CD4-positive, alpha-beta memory T cell (primary cell): ENCODE measurements at regions not wholly inside any gene's neighbourhood (a gene's known extent, or its start where the extent isn't known, plus 50 kb on each side); places are given as distances from the start of the nearest gene placed in this dataset.
A peak's percentile ranks its signal among the peaks of the same experiment; 100 is the strongest.

ENCODE experiments used
- CTCF ChIA-PET: fragments of 350-600 bp; sonication (Branson Sonifier 250); formaldehyde crosslinking; loops from one replicate; lab custom pipeline; 2021; ENCODE audit warnings: inconsistent platforms; ENCODE audit not compliant: partially characterized antibody; lab: Charles Lee
- POLR2A ChIA-PET: fragments of 350-600 bp; sonication (Branson Sonifier 250); formaldehyde crosslinking; loops from one replicate; lab custom pipeline; 2021; ENCODE audit not compliant: partially characterized antibody; lab: Charles Lee
- DNase-seq, 5 donors: peaks; one replicate each; pipeline versions ENCODE4 v3.0.0 to v3.0.0-alpha.2; 2020 to 2022; ENCODE audit warnings: mixed read lengths in 1 of 5
- H3K27ac ChIP-seq: one replicate; pipeline ENCODE4 v1.7.0; 2013; ENCODE audit warnings: low read depth, low read length
- H3K27me3 ChIP-seq: 2 replicates; pipeline ENCODE4 v1.7.0; 2013; ENCODE audit warnings: mild to moderate bottlenecking, low read length, moderate library complexity; ENCODE audit not compliant: insufficient read depth
- H3K36me3 ChIP-seq: 2 replicates; pipeline ENCODE4 v1.7.0; 2013; ENCODE audit warnings: mild to moderate bottlenecking, low read length, moderate library complexity; ENCODE audit not compliant: insufficient read depth
- H3K4me1 ChIP-seq: 2 replicates; pipeline ENCODE4 v1.7.0; 2013; ENCODE audit warnings: mild to moderate bottlenecking, low read length, moderate library complexity; ENCODE audit not compliant: insufficient read depth
- H3K4me3 ChIP-seq, 2 donors: one replicate each; pipeline ENCODE4 v1.7.0; 2013; ENCODE audit warnings: low read length in 2 of 2, mild to moderate bottlenecking in 1 of 2
- H3K9me3 ChIP-seq, 2 donors: one replicate each; pipeline ENCODE4 v1.7.0; 2013; ENCODE audit warnings: low read length in 2 of 2, control low read depth in 1 of 2; ENCODE audit not compliant: control insufficient read depth in 1 of 2
- H3K27ac Mint-ChIP-seq, 7 donors: one replicate each; pipeline ENCODE4 v1.8.0; 2020 to 2021; ENCODE audit warnings: mixed read lengths in 7 of 7, mild to moderate bottlenecking in 6 of 7, inconsistent platforms in 3 of 7, moderate library complexity in 3 of 7
- H3K27me3 Mint-ChIP-seq, 2 donors: one replicate each; pipeline ENCODE4 v1.8.0; 2020 to 2021; ENCODE audit warnings: mixed read lengths in 2 of 2
- H3K36me3 Mint-ChIP-seq, 2 donors: one replicate each; pipeline ENCODE4 v1.8.0; 2020 to 2021; ENCODE audit warnings: mixed read lengths in 2 of 2, inconsistent platforms in 1 of 2, mild to moderate bottlenecking in 1 of 2
- H3K4me1 Mint-ChIP-seq, 4 donors: one replicate each; pipeline ENCODE4 v1.8.0; 2020 to 2021; ENCODE audit warnings: mixed read lengths in 4 of 4, mild to moderate bottlenecking in 1 of 4
- H3K4me3 Mint-ChIP-seq, 8 donors: one replicate each; pipeline ENCODE4 v1.8.0; 2020 to 2021; ENCODE audit warnings: mixed read lengths in 8 of 8, mild to moderate bottlenecking in 7 of 8, moderate library complexity in 6 of 8, inconsistent platforms in 3 of 8
- H3K9me3 Mint-ChIP-seq, 8 donors: one replicate each; pipeline ENCODE4 v1.8.0; 2020 to 2021; ENCODE audit warnings: mixed read lengths in 8 of 8, mild to moderate bottlenecking in 5 of 8, inconsistent platforms in 3 of 8, moderate library complexity in 1 of 8
- intact Hi-C: fragments of 100-400 bp; cut with micrococcal nuclease; formaldehyde crosslinking; loops from one replicate; pipeline ENCODE4 v1.15.1; 2023

DNA sequence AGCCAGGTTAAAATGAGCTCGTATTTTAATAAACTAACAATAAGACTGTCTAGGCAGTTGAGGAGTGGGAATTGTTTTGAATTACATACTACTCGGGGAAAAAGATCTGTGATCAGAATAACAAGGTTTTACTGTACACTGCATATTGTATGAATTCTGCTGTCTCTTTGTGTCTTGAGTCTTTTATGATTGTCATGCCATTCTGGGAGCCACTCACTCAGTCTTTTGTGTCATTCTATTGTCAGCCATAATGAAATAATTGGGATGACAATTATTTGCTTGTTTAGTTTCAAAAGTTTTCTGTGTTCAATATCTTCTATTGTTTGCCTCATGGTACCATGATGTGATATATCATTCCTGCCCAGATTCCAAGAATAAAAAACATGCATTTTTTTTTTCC lies 339.6 kb upstream of the TBL1XR1 start:
- no peaks in the 10 kb centered on the region for H3K9me3 ChIP-seq
- Mint-ChIP-seq H3K9me3 (peaks cover 0 to 5% (median 0%) of the 10 kb centered on the region in 8 donors), H3K27me3 (no peaks in the 10 kb centered on the region), H3K36me3 (no peaks in the 10 kb centered on the region), H3K4me3 (peak overlapping the region in 1 of 8 donors; percentile 15), H3K27ac (peak overlapping the region in 2 of 7 donors; percentile 59 to 72), H3K4me1 (peaks cover 46 to 63% (median 54%) of the 10 kb centered on the region in 4 donors)
- DNase-seq, result no peak
- ChIA-PET POLR2A (interaction anchor here (0.6 to 2.9 kb wide), 3 partner anchors 14 to 241 kb away, joined by 3 to 22 read pairs (median 5); no protein-coding TSS in a partner anchor), CTCF (interaction anchor here (1.2 to 2.9 kb wide), 2 partner anchors 33 to 177 kb away, joined by 3 to 9 read pairs; no protein-coding TSS in a partner anchor)
- intact Hi-C loops, result loop anchor here (5.0 kb wide), 3 partner anchors 60 to 485 kb away; no protein-coding TSS in a partner anchor
- H3K4me3 ChIP-seq, result no peak overlapping the region
- H3K27ac ChIP-seq, result no peak overlapping the region
- no peaks in the 10 kb centered on the region for H3K27me3 ChIP-seq
- no peaks in the 10 kb centered on the region for H3K36me3 ChIP-seq
- H3K4me1 ChIP-seq, result peaks cover 46% of the 10 kb centered on the region

DNA sequence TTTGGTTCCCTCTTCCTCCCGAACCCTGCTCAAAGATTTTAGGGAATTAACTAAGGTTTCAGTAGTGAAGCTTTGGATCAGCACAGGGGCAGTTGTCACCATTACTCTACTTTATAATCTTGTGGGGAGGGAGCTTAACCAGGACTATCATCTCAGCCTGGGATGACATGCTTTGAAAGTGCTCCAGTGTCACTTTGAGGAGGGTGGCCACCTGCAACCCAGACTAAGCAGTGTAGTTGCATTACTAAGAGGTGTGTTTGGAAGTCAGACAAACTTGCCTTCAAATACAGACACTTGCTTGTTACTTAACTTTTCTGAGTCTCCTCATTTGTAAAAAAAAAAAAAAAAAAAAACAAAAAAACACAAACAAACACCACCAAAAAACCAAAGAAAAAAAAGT lies 340.3 kb upstream of the TBL1XR1 start:
- Mint-ChIP-seq H3K36me3 (no peaks in the 10 kb centered on the region), H3K9me3 (peaks cover 0 to 5% (median 0%) of the 10 kb centered on the region in 8 donors), H3K27me3 (no peaks in the 10 kb centered on the region), H3K27ac (peak overlapping the region in 5 of 7 donors; percentile 43 to 79 (median 57)), H3K4me3 (peak overlapping the region in 5 of 8 donors; percentile 35 to 87 (median 46)), H3K4me1 (peaks cover 46 to 64% (median 55%) of the 10 kb centered on the region in 4 donors)
- H3K27me3 ChIP-seq, result no peaks in the 10 kb centered on the region
- ChIA-PET POLR2A (interaction anchor here (0.6 to 2.9 kb wide), 9 partner anchors 14 to 340 kb away, joined by 3 to 34 read pairs (median 11); partner anchors contain the start of gene TBL1XR1), CTCF (interaction anchor here (0.9 to 2.9 kb wide), 4 partner anchors 14 to 177 kb away, joined by 3 to 9 read pairs (median 4); no protein-coding TSS in a partner anchor)
- intact Hi-C loops, result loop anchor here (5.0 kb wide), 3 partner anchors 60 to 485 kb away; no protein-coding TSS in a partner anchor
- H3K9me3 ChIP-seq, result no peaks in the 10 kb centered on the region
- no peaks in the 10 kb centered on the region for H3K36me3 ChIP-seq
- peaks cover 46% of the 10 kb centered on the region for H3K4me1 ChIP-seq
- H3K4me3 ChIP-seq, result no peak overlapping the region
- no peak overlapping the region for H3K27ac ChIP-seq
- DNase-seq, result no peak

DNA sequence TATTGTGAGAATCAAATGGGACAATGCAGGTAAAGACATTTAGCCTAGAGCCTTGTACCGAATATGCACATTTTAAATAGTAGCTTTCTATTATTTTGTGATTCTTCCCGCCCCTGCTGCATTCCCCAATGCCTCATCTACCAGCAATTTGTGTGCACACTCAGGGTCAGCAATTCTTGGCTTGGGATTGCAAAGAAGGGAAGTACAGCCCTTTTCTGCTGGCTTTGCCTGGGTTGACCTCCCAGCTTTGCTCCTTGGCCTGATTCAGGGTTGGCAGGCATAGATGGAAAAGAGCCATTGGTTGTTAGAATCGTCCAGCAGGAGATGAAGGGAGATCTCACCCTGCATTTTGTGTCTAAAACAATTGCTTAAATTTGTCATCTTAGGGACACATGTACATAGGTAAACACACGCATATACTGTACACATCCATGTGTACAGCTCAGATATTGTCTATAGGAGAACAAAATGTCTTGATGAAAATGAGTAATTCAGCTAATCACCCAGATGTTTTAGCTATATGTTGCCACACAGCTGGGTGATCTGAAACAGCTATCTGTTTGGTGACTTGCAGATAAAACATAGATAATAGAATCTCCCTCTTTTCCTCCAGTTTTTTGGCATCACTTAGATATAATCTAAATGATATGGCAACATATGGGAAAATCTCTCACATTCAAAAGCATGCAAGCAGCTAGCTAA lies 340.9 kb upstream of the TBL1XR1 start:
- Mint-ChIP-seq H3K4me1 (peaks cover 46 to 64% (median 55%) of the 10 kb centered on the region in 4 donors), H3K27me3 (no peaks in the 10 kb centered on the region), H3K27ac (peak overlapping the region; percentile 79 to 93 (median 92)), H3K4me3 (peak overlapping the region; percentile 55 to 87 (median 84)), H3K9me3 (peaks cover 0 to 5% (median 0%) of the 10 kb centered on the region in 8 donors), H3K36me3 (no peaks in the 10 kb centered on the region)
- no peak for DNase-seq
- intact Hi-C loops, result loop anchor here (5.0 kb wide), 3 partner anchors 59 to 486 kb away; no protein-coding TSS in a partner anchor
- no peaks in the 10 kb centered on the region for H3K9me3 ChIP-seq
- ChIA-PET POLR2A (interaction anchor here (0.7 to 3.4 kb wide), 22 partner anchors 8 to 393 kb away, joined by 3 to 34 read pairs (median 5); partner anchors contain the start of gene TBL1XR1), CTCF (interaction anchor here (0.6 to 2.9 kb wide), 13 partner anchors 9 to 487 kb away, joined by 3 to 9 read pairs (median 3); no protein-coding TSS in a partner anchor)
- H3K27ac ChIP-seq, result peak overlapping the region; percentile 36
- peaks cover 46% of the 10 kb centered on the region for H3K4me1 ChIP-seq
- no peaks in the 10 kb centered on the region for H3K36me3 ChIP-seq
- H3K4me3 ChIP-seq, result no peak overlapping the region
- H3K27me3 ChIP-seq, result no peaks in the 10 kb centered on the region

DNA sequence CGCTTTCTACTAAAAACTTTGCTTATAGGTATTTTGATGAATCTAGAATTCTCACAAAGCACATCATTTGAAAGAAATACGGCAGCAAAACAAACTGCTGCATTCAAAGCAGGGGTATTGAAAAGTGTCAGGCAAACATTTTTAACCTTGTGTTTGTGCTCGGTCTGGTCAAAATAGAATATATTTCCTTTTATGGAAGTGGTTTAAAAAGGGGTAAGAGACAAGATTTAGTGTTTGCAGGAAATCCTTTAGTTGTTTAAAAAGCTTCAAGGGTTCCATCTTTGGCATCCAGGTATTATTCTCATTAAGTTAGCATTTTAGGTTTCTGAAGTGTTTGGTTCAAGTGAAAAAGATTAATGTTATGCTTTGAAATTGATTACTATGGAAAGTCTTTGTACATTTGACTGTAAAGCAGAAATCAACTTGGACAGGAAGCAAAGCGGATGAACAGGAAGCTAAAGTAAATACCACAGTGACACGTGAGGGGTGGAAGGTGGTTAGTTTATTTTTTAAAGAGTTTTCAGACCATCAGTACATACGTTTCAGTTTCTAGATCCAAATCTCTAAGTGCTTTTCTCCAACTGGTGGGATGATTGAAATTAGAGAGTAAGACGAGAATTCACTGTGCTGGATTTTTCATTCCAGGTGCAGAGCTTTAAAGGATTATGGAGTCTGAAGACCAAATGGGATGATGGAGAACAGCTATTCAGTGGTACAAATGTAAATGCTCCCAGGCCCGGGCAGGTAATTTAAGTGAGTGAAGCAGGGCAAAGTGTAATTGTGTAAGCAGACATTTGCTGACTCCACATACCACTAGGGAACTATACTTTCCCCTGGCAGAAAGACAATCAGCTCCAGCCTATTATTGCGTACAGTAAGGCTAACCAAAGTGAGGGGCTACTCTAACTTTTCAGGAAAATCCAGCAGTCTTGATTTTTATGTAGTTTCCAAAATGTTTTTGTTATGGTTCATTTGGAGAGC lies 341.8 kb upstream of the TBL1XR1 start:
- intact Hi-C loops, result loop anchor here (1.0 to 5.0 kb wide), 4 partner anchors 12 to 487 kb away; no protein-coding TSS in a partner anchor
- peak in 4 of 5 donors; percentile 48 to 59 (median 56) for DNase-seq
- Mint-ChIP-seq H3K27ac (peak overlapping the region; percentile 79 to 93 (median 92)), H3K4me1 (peaks cover 47 to 68% (median 55%) of the 10 kb centered on the region in 4 donors), H3K36me3 (no peaks in the 10 kb centered on the region), H3K4me3 (peak overlapping the region; percentile 55 to 87 (median 84)), H3K9me3 (peaks cover 0 to 5% (median 0%) of the 10 kb centered on the region in 8 donors), H3K27me3 (no peaks in the 10 kb centered on the region)
- no peaks in the 10 kb centered on the region for H3K27me3 ChIP-seq
- H3K27ac ChIP-seq, result peak overlapping the region; percentile 36
- no peaks in the 10 kb centered on the region for H3K9me3 ChIP-seq
- peaks cover 46% of the 10 kb centered on the region for H3K4me1 ChIP-seq
- ChIA-PET POLR2A (interaction anchor here (0.7 to 3.4 kb wide), 23 partner anchors 9 to 394 kb away, joined by 3 to 34 read pairs (median 5); partner anchors contain the start of gene TBL1XR1), CTCF (interaction anchor here (0.6 to 2.9 kb wide), 16 partner anchors 9 to 488 kb away, joined by 3 to 9 read pairs (median 3); no protein-coding TSS in a partner anchor)
- peak overlapping the region in 1 of 2 donors; percentile 8 for H3K4me3 ChIP-seq
- H3K36me3 ChIP-seq, result no peaks in the 10 kb centered on the region

DNA sequence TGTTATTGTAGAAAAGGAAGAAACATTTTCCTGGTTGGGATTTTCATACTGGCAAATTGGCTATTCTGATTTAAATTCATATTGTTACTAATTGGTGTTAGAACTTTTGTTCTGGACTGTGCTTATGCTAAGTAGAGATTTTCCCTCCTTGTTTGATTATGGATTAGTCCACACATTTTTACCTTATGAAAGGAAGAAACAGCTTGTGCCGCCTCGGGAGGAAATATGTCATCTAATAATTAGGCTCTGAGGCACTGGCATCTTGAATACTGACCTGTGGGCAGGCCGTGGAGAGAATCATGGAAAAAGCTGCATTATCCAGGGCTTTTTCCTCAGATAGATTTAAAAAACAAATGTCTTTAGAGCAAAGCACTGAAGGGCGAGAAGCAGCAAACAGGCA lies 344.3 kb upstream of the TBL1XR1 start:
- no peak overlapping the region for H3K4me3 Mint-ChIP-seq

DNA sequence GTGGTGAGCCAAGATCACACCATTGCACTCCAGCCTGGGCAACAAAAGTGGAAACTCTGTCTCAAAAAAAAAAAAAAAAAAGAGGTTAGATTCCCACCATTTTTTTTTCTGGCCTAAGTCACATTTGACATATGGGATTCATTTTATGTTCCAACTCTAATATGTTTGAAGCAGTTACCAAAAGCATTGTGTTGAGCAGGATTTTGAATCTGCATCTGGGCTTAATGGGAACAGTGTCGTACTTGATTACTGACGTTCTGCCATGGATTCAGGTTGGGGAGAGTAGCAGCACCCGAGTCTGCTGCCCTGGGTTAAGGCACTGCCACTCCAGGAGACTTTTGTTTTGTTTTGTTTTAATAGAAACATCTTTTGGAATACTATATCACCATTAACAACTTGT lies 348.7 kb upstream of the TBL1XR1 start:
- ChIA-PET POLR2A (interaction anchor here (0.9 kb wide), 1 partner anchor 52 kb away, joined by 3 read pairs; no protein-coding TSS in a partner anchor), CTCF (no interaction called here)
- Histone ChIP-seq H3K4me3 (no peak overlapping the region), H3K4me1 (peaks cover 22% of the 10 kb centered on the region), H3K9me3 (no peaks in the 10 kb centered on the region), H3K36me3 (no peaks in the 10 kb centered on the region), H3K27me3 (no peaks in the 10 kb centered on the region), H3K27ac (no peak overlapping the region)
- DNase-seq, result no peak
- Mint-ChIP-seq H3K27me3 (no peaks in the 10 kb centered on the region), H3K4me3 (peak overlapping the region in 1 of 8 donors; percentile 15), H3K4me1 (peaks cover 34 to 64% (median 49%) of the 10 kb centered on the region in 4 donors), H3K27ac (peak overlapping the region in 1 of 7 donors; percentile 18), H3K9me3 (peaks cover 0 to 5% (median 0%) of the 10 kb centered on the region in 8 donors), H3K36me3 (no peaks in the 10 kb centered on the region)
- intact Hi-C loops, result no loop called here

More for the DNA sequence above, 344.3 kb upstream of the TBL1XR1 start:
- Histone ChIP-seq H3K27ac (no peak overlapping the region), H3K9me3 (no peaks in the 10 kb centered on the region), H3K27me3 (no peaks in the 10 kb centered on the region), H3K36me3 (no peaks in the 10 kb centered on the region), H3K4me3 (no peak overlapping the region), H3K4me1 (peaks cover 45% of the 10 kb centered on the region)
- Mint-ChIP-seq H3K4me1 (peaks cover 49 to 76% (median 59%) of the 10 kb centered on the region in 4 donors), H3K27me3 (no peaks in the 10 kb centered on the region), H3K27ac (peak overlapping the region in 2 of 7 donors; percentile 19 to 54), H3K9me3 (peaks cover 0 to 5% (median 0%) of the 10 kb centered on the region in 8 donors), H3K36me3 (no peaks in the 10 kb centered on the region)
- intact Hi-C loops, result no loop called here
- no peak for DNase-seq
- ChIA-PET CTCF (interaction anchor here (0.6 kb wide), 1 partner anchor 12 kb away, joined by 3 read pairs; no protein-coding TSS in a partner anchor), POLR2A (interaction anchor here (3.4 kb wide), 1 partner anchor 106 kb away, joined by 13 read pairs; no protein-coding TSS in a partner anchor)
